OCI-LY1 (cell line): ENCODE measurements at regions not wholly inside any gene's neighbourhood (a gene's known extent, or its start where the extent isn't known, plus 50 kb on each side); places are given as distances from the start of the nearest gene placed in this dataset.

ENCODE experiments used
- CTCF ChIP-seq: fragments of 200-600 bp; sonication (generic), shearing (Covaris generic); IDR thresholded peaks from 2 replicates; pipeline ENCODE4 v1.5.1; 2017; ENCODE audit warnings: mild to moderate bottlenecking, antibody characterized with exemption, low read length, moderate library complexity, mixed read lengths
- EZH2 ChIP-seq: fragments of 200-600 bp; sonication (generic), shearing (Covaris generic); IDR thresholded peaks from 2 replicates; pipeline ENCODE4 v1.8.0; 2017; ENCODE audit warnings: borderline replicate concordance, mixed run types, mild to moderate bottlenecking, antibody characterized with exemption, low read length, moderate library complexity, mixed read lengths

GRCh38 chr6:43887906-43888683 is 118.1 kb downstream of the VEGFA start:
- TF ChIP-seq EZH2 (no peak), CTCF (no peak)
